GM19240 (cell line): ENCODE measurements at regions not wholly inside any gene's neighbourhood (a gene's known extent, or its start where the extent isn't known, plus 50 kb on each side); places are given as distances from the start of the nearest gene placed in this dataset.
"Not testable (repeated sequence)": the region's sequence is repeated elsewhere in the genome, so short reads cannot be mapped to it uniquely, and the experiment has no call there.

Experiments used
- DNase-seq: peaks from one replicate; pipeline ENCODE4 v3.0.0; 2011; ENCODE audit warnings: low spot score; ENCODE audit not compliant: insufficient read length

GRCh38 chr5:106080535-106080934, 1590.2 kb downstream of the EFNA5 start:
- DNase-seq = no peak

- no peak for DNase-seq
Measured at GRCh38 chr5:106076655-106077054, 1594.1 kb downstream of the EFNA5 start.

- DNase-seq = no peak
Measured at GRCh38 chr5:106072208-106072607, 1598.5 kb downstream of the EFNA5 start.

- DNase-seq = no peak
Measured at GRCh38 chr5:106047341-106047740, 1623.4 kb downstream of the EFNA5 start.

- not testable (repeated sequence) for DNase-seq
Measured at GRCh38 chr5:106032069-106032468, 1638.7 kb downstream of the EFNA5 start.

- DNase-seq = no peak
Measured at GRCh38 chr5:106028314-106028713, 1642.4 kb downstream of the EFNA5 start.

GRCh38 chr5:106020894-106021293, 1649.8 kb downstream of the EFNA5 start:
- DNase-seq = no peak

- no peak for DNase-seq
Measured at GRCh38 chr5:106019261-106019660, 1651.5 kb downstream of the EFNA5 start.

GRCh38 chr5:106017243-106017857, 1653.4 kb downstream of the EFNA5 start:
- DNase-seq = no peak

- DNase-seq = no peak
Measured at GRCh38 chr5:106014262-106014661, 1656.5 kb downstream of the EFNA5 start.

- no peak for DNase-seq
Measured at GRCh38 chr5:106006242-106006641, 1664.5 kb downstream of the EFNA5 start.

- DNase-seq = not testable (repeated sequence)
Measured at GRCh38 chr5:105998991-105999390, 1671.7 kb downstream of the EFNA5 start.

- DNase-seq = no peak
Measured at GRCh38 chr5:105993027-105993426, 1677.7 kb downstream of the EFNA5 start.

- DNase-seq = no peak
Measured at GRCh38 chr5:105982526-105982925, 1688.2 kb downstream of the EFNA5 start.

- DNase-seq = no peak
Measured at GRCh38 chr5:105978011-105978410, 1692.7 kb downstream of the EFNA5 start.

GRCh38 chr5:105977163-105977562, 1693.6 kb downstream of the EFNA5 start:
- DNase-seq = no peak

GRCh38 chr5:105970919-105971318, 1699.8 kb downstream of the EFNA5 start:
- DNase-seq = no peak

GRCh38 chr5:105968981-105969380, 1701.8 kb downstream of the EFNA5 start:
- DNase-seq = no peak

- no peak for DNase-seq
Measured at GRCh38 chr5:105963696-105964255, 1707.0 kb downstream of the EFNA5 start.

GRCh38 chr5:105961572-105961971, 1709.2 kb downstream of the EFNA5 start:
- DNase-seq = no peak

GRCh38 chr5:105956456-105957196, 1714.1 kb downstream of the EFNA5 start:
- DNase-seq = no peak

- no peak for DNase-seq
Measured at GRCh38 chr5:105954341-105954740, 1716.4 kb downstream of the EFNA5 start.

GRCh38 chr5:105953616-105954015, 1717.1 kb downstream of the EFNA5 start:
- DNase-seq = no peak
